Neural cell (in vitro differentiated cells): ENCODE measurements at regions not wholly inside any gene's neighbourhood (a gene's known extent, or its start where the extent isn't known, plus 50 kb on each side); places are given as distances from the start of the nearest gene placed in this dataset.

Experiments used
- H2AFZ ChIP-seq: fragments of 200-600, 300-800 bp; sonication (generic), shearing (Covaris generic); 2 replicates; pipeline ENCODE4 v1.6.0; 2014; ENCODE audit warnings: low read depth, mild to moderate bottlenecking, antibody characterized with exemption, low read length, moderate library complexity
- H3F3A ChIP-seq: fragments of 200-600 bp; shearing (Covaris generic); 2 replicates; pipeline ENCODE4 v1.6.1; 2016; ENCODE audit warnings: mild to moderate bottlenecking, moderate library complexity, mixed read lengths, antibody characterized with exemption, low read length; ENCODE audit not compliant: insufficient read depth, poor library complexity, severe bottlenecking
- H3K27ac ChIP-seq: fragments of 200-600, 300-800 bp; sonication (generic), shearing (Covaris generic); 2 replicates; pipeline ENCODE4 v1.5.1; 2014; ENCODE audit warnings: mild to moderate bottlenecking, low read length, moderate library complexity
- H3K27me3 ChIP-seq: fragments of 300-800, 200-600 bp; sonication (generic), shearing (Covaris generic); 2 replicates; pipeline ENCODE4 v1.6.0; 2014; ENCODE audit warnings: mild to moderate bottlenecking, low read depth, low read length, moderate library complexity; ENCODE audit not compliant: insufficient read depth
- H3K36me3 ChIP-seq: fragments of 300-800, 200-600 bp; sonication (generic), shearing (Covaris generic); 2 replicates; pipeline ENCODE4 v1.5.1; 2014; ENCODE audit warnings: mild to moderate bottlenecking, antibody characterized with exemption, low read length, moderate library complexity; ENCODE audit not compliant: insufficient read depth
- H3K4me2 ChIP-seq: fragments of 300-800, 200-600 bp; sonication (generic), shearing (Covaris generic); 2 replicates; pipeline ENCODE4 v1.6.0; 2014; ENCODE audit warnings: mild to moderate bottlenecking, low read length
- H3K4me3 ChIP-seq: fragments of 300-800, 200-600 bp; sonication (generic), shearing (Covaris generic); 2 replicates; pipeline ENCODE4 v1.5.1; 2014; ENCODE audit warnings: mild to moderate bottlenecking, low read length, moderate library complexity
- H3K79me2 ChIP-seq: fragments of 200-600 bp; shearing (Covaris generic); replicated peaks from 2 replicates; pipeline ENCODE4 v1.6.0; 2014; ENCODE audit warnings: mild to moderate bottlenecking, low read length, moderate library complexity; ENCODE audit not compliant: insufficient read depth
- H3K9ac ChIP-seq: fragments of 300-800, 200-600 bp; sonication (generic), shearing (Covaris generic); 2 replicates; pipeline ENCODE4 v1.6.1; 2016; ENCODE audit warnings: mild to moderate bottlenecking, low read length, mixed read lengths
- H3K9me2 ChIP-seq: fragments of 200-600 bp; shearing (Covaris generic); 2 replicates; pipeline ENCODE4 v1.6.1; 2016; ENCODE audit warnings: mild to moderate bottlenecking, low read length, mixed read lengths; ENCODE audit not compliant: insufficient read depth
- H3K9me3 ChIP-seq: fragments of 200-600, 300-800 bp; sonication (generic), shearing (Covaris generic); 2 replicates; pipeline ENCODE4 v1.6.1; 2016; ENCODE audit warnings: mild to moderate bottlenecking, mixed run types, low read length, moderate library complexity, mixed read lengths
- H4K20me1 ChIP-seq: fragments of 200-600 bp; shearing (Covaris generic); 2 replicates; pipeline ENCODE4 v1.6.1; 2016; ENCODE audit warnings: mild to moderate bottlenecking, mixed run types; ENCODE audit not compliant: insufficient read depth
- CTCF ChIP-seq: fragments of 450-650 bp; IDR thresholded peaks from 2 replicates; pipeline ENCODE4 v1.5.1; 2014; ENCODE audit warnings: antibody characterized with exemption, mild to moderate bottlenecking, moderate library complexity; ENCODE audit not compliant: poor library complexity, severe bottlenecking
- EP300 ChIP-seq: fragments of 450-650 bp; conservative IDR thresholded peaks from 2 replicates; pipeline ENCODE4 v1.6.1; 2014; ENCODE audit warnings: antibody characterized with exemption, mild to moderate bottlenecking, moderate library complexity; ENCODE audit not compliant: poor library complexity, severe bottlenecking
- EZH2 ChIP-seq: fragments of 200-600, 300-800 bp; shearing (Covaris generic), sonication (generic); IDR thresholded peaks from 2 replicates; pipeline ENCODE4 v1.6.1; 2014; ENCODE audit warnings: antibody characterized with exemption, low read length, borderline replicate concordance, mild to moderate bottlenecking; ENCODE audit not compliant: insufficient read depth, poor library complexity, severe bottlenecking
- MXI1 ChIP-seq: fragments of 450-650 bp; conservative IDR thresholded peaks from 2 replicates; pipeline ENCODE4 v1.6.1; 2014; ENCODE audit warnings: antibody characterized with exemption, mild to moderate bottlenecking; ENCODE audit not compliant: poor library complexity, severe bottlenecking
- POLR2AphosphoS5 ChIP-seq: IDR thresholded peaks from 2 replicates; pipeline ENCODE4 v1.6.1; 2012
- RAD21 ChIP-seq: fragments of 450-650 bp; conservative IDR thresholded peaks from 2 replicates; pipeline ENCODE4 v1.6.1; 2014; ENCODE audit warnings: antibody characterized with exemption, mild to moderate bottlenecking, moderate library complexity
- REST ChIP-seq: IDR thresholded peaks from 2 replicates; pipeline ENCODE4 v1.6.1; 2012; ENCODE audit warnings: borderline replicate concordance
- SMC3 ChIP-seq: fragments of 450-650 bp; conservative IDR thresholded peaks from 2 replicates; pipeline ENCODE4 v1.6.1; 2014; ENCODE audit warnings: antibody characterized with exemption, mild to moderate bottlenecking, moderate library complexity; ENCODE audit not compliant: poor library complexity
- TAF1 ChIP-seq: IDR thresholded peaks from 2 replicates; pipeline ENCODE4 v1.6.1; 2012; ENCODE audit warnings: low read depth

- no peaks in the 10 kb centered on the region for H3K79me2 ChIP-seq
- H3K9me2 ChIP-seq: no peaks in the 10 kb centered on the region
- H2AFZ ChIP-seq: no peak overlapping the region
- no peak overlapping the region for H3K4me3 ChIP-seq
- no peak overlapping the region for H3K27ac ChIP-seq
- no peaks in the 10 kb centered on the region for H3K27me3 ChIP-seq
- no peaks in the 10 kb centered on the region for H3K9me3 ChIP-seq
- no peaks in the 10 kb centered on the region for H3K36me3 ChIP-seq
- H3F3A ChIP-seq: no peaks in the 10 kb centered on the region
- no peak overlapping the region for H3K4me2 ChIP-seq
- no peaks in the 10 kb centered on the region for H4K20me1 ChIP-seq
- TF ChIP-seq MXI1: no peak
- TF ChIP-seq REST: no peak
- no peak for TF ChIP-seq EZH2
- TF ChIP-seq TAF1: no peak
- no peak for TF ChIP-seq EP300
- TF ChIP-seq CTCF: no peak
- no peak for TF ChIP-seq RAD21
- no peak for TF ChIP-seq SMC3
- TF ChIP-seq POLR2AphosphoS5: no peak
- H3K9ac ChIP-seq: no peak overlapping the region
Observed at GRCh38 chr1:4059270-4059669, 159.2 kb upstream of the C1orf174 start.

GRCh38 chr1:4060850-4061249 lies 160.8 kb upstream of the C1orf174 start:
- Histone ChIP-seq H4K20me1 (no peaks in the 10 kb centered on the region), H2AFZ (no peak overlapping the region), H3K79me2 (no peaks in the 10 kb centered on the region), H3K4me2 (no peak overlapping the region), H3F3A (no peaks in the 10 kb centered on the region), H3K9me2 (no peaks in the 10 kb centered on the region), H3K27me3 (no peaks in the 10 kb centered on the region), H3K27ac (no peak overlapping the region), H3K36me3 (no peaks in the 10 kb centered on the region), H3K9me3 (no peaks in the 10 kb centered on the region), H3K4me3 (no peak overlapping the region), H3K9ac (no peak overlapping the region)
- TF ChIP-seq REST: no peak
- no peak for TF ChIP-seq POLR2AphosphoS5
- no peak for TF ChIP-seq TAF1
- no peak for TF ChIP-seq SMC3
- TF ChIP-seq MXI1: no peak
- TF ChIP-seq EP300: no peak
- no peak for TF ChIP-seq CTCF
- TF ChIP-seq RAD21: no peak
- TF ChIP-seq EZH2: no peak
